OCI-LY1 (cell line): ENCODE measurements at regions not wholly inside any gene's neighbourhood (a gene's known extent, or its start where the extent isn't known, plus 50 kb on each side); places are given as distances from the start of the nearest gene placed in this dataset.

Source experiments
- CTCF ChIP-seq: fragments of 200-600 bp; sonication (generic), shearing (Covaris generic); IDR thresholded peaks from 2 replicates; pipeline ENCODE4 v1.5.1; 2017; ENCODE audit warnings: mild to moderate bottlenecking, antibody characterized with exemption, low read length, moderate library complexity, mixed read lengths
- EZH2 ChIP-seq: fragments of 200-600 bp; sonication (generic), shearing (Covaris generic); IDR thresholded peaks from 2 replicates; pipeline ENCODE4 v1.8.0; 2017; ENCODE audit warnings: borderline replicate concordance, mixed run types, mild to moderate bottlenecking, antibody characterized with exemption, low read length, moderate library complexity, mixed read lengths

GRCh38 chr10:36494371-36494770 lies 631.0 kb upstream of the ANKRD30A start:
- TF ChIP-seq CTCF (no peak), EZH2 (no peak)
